ENCODE measurements at regions not wholly inside any gene's neighbourhood (a gene's known extent, or its start where the extent isn't known, plus 50 kb on each side); places are given as distances from the start of the nearest gene placed in this dataset.

DNA sequence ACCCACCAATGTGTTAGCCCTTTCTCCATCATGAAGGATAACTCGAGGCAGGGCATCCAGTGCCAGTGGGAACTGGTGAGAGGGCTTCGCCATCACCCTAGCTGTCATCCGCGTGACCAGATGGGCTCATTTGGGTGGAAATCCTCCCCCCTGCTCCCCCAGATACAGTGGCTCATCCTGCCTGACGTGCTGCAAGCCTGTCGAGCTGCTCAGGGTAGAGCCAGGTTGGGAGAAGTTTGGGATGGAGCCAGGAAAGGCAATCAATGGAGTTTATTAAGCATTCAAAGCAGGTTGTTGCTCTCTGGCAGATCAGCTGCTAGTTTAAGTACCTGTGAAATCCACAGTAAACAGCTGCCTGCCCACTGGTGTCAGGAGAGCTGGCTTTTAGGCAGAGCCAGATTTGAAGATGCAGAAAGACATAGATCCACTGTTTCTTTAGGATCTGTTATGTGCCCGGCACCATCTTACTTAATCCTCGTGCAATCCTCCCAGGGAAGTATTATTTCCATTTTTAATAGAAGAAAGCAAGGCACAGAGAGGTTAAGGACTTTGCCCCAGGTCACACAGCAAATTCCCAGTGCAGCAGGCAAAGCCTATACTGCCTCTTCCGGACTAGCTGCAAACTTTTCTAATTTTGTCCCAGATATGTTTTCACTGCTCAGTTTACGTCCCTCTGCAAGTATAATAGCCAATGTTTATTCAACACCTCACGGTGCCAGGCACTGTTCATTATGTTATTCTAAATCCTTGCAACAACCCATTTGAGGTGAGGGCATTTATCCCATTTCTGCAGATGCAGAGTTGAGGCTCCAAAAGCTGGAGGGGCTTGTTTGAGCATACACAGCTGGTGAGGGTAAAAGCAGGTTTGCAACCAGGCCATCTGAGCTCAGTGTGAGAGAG is 54.1 kb upstream of the KCNG1 start:
- no peak for DNase-seq (ENCODE audit: low spot score)

GRCh38 chr20:51074062-51074461 is 51.2 kb upstream of the KCNG1 start:
- DNase-seq (ENCODE audit: low spot score) = no peak
